HG03066 (cell line): ENCODE measurements at regions not wholly inside any gene's neighbourhood (a gene's known extent, or its start where the extent isn't known, plus 50 kb on each side); places are given as distances from the start of the nearest gene placed in this dataset.

Source experiments
- ATAC-seq: cut with Tn5 transposase; IDR thresholded peaks from one replicate; pipeline ENCODE4 v1.9.1; 2021; ENCODE audit warnings: low read depth; ENCODE audit not compliant: unreplicated experiment

GRCh38 chr10:113967126-113967525 lies 76.5 kb upstream of the ADRB1 start:
- ATAC-seq = peak; percentile 50

- ATAC-seq = no peak
Measured at GRCh38 chr10:113970641-113971040, 73.0 kb upstream of the ADRB1 start.

GRCh38 chr10:113971349-113971973 lies 72.2 kb upstream of the ADRB1 start:
- no peak for ATAC-seq

GRCh38 chr10:113977174-113977573 lies 66.5 kb upstream of the ADRB1 start:
- no peak for ATAC-seq

- no peak for ATAC-seq
Measured at GRCh38 chr10:113978802-113979201, 64.9 kb upstream of the ADRB1 start.

- ATAC-seq = no peak
Measured at GRCh38 chr10:113979409-113979808, 64.3 kb upstream of the ADRB1 start.

- no peak for ATAC-seq
Measured at GRCh38 chr10:113980408-113981087, 63.1 kb upstream of the ADRB1 start.

- peak; percentile 26 for ATAC-seq
Measured at GRCh38 chr10:113982296-113982695, 61.4 kb upstream of the ADRB1 start.

DNA sequence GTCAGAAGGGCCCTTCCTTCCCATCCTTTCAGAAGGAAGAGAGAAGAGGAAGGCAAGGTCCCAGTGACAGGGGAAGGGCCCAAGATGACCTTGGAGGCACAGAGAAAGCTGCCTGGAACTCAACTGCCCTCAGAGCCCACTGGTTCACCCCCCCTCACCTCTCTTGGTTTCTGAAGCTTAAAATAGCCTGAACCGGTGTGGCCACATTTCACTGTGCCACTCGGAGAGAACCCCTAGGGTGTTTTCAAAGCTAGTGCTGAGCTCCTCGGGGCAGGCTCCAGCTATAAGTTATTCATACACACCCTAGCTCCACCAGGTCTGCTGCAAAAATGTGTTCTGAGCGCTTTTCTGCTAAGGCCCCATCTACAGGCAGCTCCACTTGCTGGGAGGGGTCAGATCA lies 60.9 kb upstream of the ADRB1 start:
- peak; percentile 90 for ATAC-seq

GRCh38 chr10:113983552-113983951 lies 60.1 kb upstream of the ADRB1 start:
- peak; percentile 53 for ATAC-seq

DNA sequence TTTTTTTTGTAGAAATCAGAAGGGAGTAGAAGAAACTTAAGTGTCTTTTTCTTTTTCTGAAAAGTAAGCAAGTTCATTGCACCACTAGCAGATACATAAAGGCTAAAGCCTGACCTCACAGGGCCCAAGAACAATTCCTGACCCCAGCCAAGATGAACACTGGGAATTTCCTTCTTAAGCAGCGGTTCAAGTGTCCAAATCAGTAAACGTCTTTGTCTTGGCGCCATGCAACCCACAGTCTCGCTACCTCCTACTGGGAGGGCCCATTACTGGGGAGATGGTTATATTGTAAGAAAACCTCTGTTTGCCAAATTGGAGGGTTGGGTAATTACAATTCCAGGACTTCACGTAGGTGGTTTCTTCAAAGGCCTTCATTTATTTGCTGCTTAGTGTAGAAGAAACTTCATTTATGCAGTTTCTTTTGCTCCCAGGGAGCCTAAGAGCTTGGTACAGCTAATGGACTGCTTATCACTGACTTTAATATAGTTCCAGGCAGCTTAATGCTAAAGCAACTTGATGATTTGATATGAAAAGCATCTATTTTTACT lies 58.3 kb upstream of the ADRB1 start:
- no peak for ATAC-seq

GRCh38 chr10:113986316-113986715 lies 57.4 kb upstream of the ADRB1 start:
- ATAC-seq = no peak

DNA sequence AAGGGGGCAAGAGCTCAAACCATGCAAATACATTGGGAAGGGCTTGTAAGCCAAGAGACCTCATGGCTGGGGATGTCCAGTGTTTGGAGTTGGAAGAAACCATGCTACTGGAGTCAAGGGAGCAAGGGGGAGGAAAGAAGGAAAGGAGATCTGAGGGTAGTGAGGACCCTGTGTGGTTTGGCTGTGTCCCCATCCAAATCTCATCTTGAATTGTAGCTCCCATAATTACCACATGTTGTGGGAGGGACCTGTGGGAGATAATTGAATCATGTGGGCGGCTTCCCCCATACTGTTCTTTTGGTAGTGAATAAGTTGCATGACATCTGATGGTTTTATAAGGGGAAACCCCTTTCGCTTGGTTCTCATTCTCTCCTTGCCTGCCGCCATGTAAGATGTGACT lies 56.5 kb upstream of the ADRB1 start:
- no peak for ATAC-seq

DNA sequence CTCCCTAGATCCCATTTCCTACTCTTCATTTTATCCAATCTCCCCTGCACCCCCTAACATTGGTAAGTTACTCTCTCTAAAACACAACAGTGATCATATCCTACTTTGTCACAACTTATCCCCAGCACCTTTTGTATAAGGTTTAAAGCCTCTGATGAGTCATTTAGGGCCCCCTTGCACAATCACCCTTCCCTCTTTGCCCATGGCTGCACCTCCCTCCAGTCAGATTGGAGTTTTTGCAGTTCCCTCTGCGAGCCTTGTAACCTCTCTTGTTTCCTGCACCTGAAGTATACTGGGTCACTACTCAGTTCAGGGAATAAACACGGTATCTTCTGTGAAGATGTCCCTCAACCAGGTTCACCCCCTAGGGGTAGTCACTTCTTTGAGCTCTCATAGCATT lies 55.9 kb upstream of the ADRB1 start:
- no peak for ATAC-seq

DNA sequence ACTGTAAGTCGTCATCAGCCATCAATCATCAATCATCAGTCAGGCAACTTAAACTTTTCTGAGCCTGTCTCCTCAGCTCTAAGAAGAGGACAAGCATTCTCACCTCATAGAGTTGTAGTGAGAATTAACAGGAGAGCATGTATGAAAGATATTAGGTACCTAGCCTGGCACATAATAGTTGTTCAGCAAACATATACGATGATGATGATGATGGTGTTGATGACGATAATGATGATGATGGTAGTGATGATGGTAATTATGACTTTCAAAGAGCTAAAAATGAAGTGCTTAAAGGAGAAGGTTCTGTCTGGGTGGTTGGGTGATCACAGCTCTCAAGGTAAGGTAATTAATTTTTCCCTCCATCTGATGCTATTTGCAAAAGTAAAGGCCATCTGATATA lies 55.1 kb upstream of the ADRB1 start:
- no peak for ATAC-seq

GRCh38 chr10:113991091-113991860 lies 52.4 kb upstream of the ADRB1 start:
- no peak for ATAC-seq

GRCh38 chr10:113992471-113993011 lies 51.1 kb upstream of the ADRB1 start:
- ATAC-seq = no peak

DNA sequence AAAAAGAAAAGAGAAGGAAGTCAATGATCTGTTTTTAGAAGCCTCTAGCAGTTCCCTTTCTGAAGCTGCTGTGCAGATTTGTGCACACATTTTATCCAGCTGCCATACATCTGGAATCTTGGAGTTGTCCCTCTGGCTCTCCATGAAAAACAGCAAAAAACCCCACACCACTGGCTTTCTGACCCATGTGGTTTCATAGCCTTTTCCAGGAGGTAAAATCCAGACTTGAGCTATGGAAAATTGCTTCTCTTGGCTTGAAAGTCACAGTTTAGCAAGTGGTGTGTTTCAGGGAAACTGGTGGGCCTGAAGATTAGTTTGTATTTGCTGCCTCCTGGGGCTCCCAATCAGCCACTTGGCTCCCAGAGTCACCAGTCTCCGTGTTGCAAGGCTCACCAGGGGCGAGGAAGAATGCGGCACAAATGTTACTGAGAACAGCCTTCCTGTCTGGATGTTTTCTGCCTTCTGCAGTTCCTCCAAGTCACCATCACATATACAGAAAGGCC lies 50.1 kb upstream of the ADRB1 start:
- no peak for ATAC-seq
